ENCODE measurements at regions not wholly inside any gene's neighbourhood (a gene's known extent, or its start where the extent isn't known, plus 50 kb on each side); places are given as distances from the start of the nearest gene placed in this dataset.

DNA sequence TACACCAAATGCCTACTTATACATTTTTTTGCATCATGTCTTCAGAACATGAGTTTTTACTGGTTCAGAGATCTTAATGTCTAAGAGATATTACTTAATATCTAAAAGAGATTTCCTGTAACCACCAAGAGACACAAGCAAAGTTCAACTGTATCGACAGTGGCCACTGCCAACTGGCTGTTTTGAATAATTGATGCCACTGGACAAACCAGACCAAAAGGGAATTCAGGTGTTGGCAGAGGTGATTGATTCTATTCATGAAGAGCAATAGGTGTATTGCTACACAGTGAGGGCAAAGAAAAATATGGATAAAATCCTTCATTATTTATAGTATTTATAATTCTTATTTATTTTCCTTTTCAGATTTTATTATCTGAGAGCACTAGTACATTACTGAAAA is 58.5 kb upstream of the ANKRD17 start:
- Histone ChIP-seq H2BK12ac (ENCODE audit: low read depth, low read length) (no peak overlapping the region), H4K91ac (replicated peaks; ENCODE audit: insufficient read length, low read length) (no peak overlapping the region), H3K4me2 (ENCODE audit: insufficient read depth in 1 of 2, low read depth in 2 of 2, low read length in 2 of 2) (no peak overlapping the region), H2BK120ac (replicated peaks; ENCODE audit: low read depth, low read length) (no peak overlapping the region), H2BK20ac (ENCODE audit: low read length) (no peak overlapping the region), H3K23me2 (ENCODE audit: low read depth, low read length) (no peaks in the 10 kb centered on the region), H4K20me1 (replicated peaks in 1 of 2; ENCODE audit: control insufficient read depth in 1 of 2, insufficient read depth in 2 of 2, low read length in 2 of 2) (no peaks in the 10 kb centered on the region), H3K4me3 (ENCODE audit: extremely low read depth in 1 of 4, insufficient read depth in 2 of 4, low read depth in 3 of 4, low read length in 4 of 4) (no peak overlapping the region), H3K79me1 (ENCODE audit: low read depth, low read length) (no peaks in the 10 kb centered on the region), H2AK5ac (ENCODE audit: low read depth, low read length) (no peak overlapping the region), H3K56ac (replicated peaks; ENCODE audit: insufficient read length, low read depth, low read length) (no peak overlapping the region), H3K4me1 (replicated peaks in 1 of 4; ENCODE audit: control insufficient read depth in 3 of 4, insufficient read depth in 4 of 4, low read length in 3 of 4) (no peaks in the 10 kb centered on the region), H3K36me3 (ENCODE audit: control insufficient read depth in 2 of 4, insufficient read depth in 4 of 4, low read length in 3 of 4) (peaks cover 0 to 3% (median 0%) of the 10 kb centered on the region in 4 experiments; a peak in 2 of 8 replicates), H2BK15ac (ENCODE audit: low read length) (no peak overlapping the region), H3K79me2 (ENCODE audit: control insufficient read depth in 1 of 2, insufficient read depth in 2 of 2, low read length in 2 of 2) (no peaks in the 10 kb centered on the region), H3K4ac (replicated peaks; ENCODE audit: insufficient read length, low read depth, low read length) (no peak overlapping the region), H3K14ac (ENCODE audit: insufficient read length) (no peak overlapping the region), H3K27ac (ENCODE audit: low read depth, low read length) (no peak overlapping the region), H3K9me3 (ENCODE audit: insufficient read depth in 2 of 2, low read depth in 1 of 2, low read length in 1 of 2) (peaks cover 7 to 15% of the 10 kb centered on the region in 2 experiments; a peak in 2 of 4 replicates), H3K27me3 (replicated peaks in 1 of 4; ENCODE audit: control insufficient read depth in 3 of 4, extremely low read depth in 1 of 4, insufficient read depth in 3 of 4, low read length in 3 of 4) (no peaks in the 10 kb centered on the region), H4K8ac (ENCODE audit: extremely low read depth, insufficient read depth, low read length) (no peak overlapping the region), H2BK5ac (ENCODE audit: low read depth, low read length) (no peak overlapping the region), H3K9ac (replicated peaks in 1 of 4; ENCODE audit: extremely low read depth in 1 of 4, low read depth in 3 of 4, low read length in 3 of 4) (no peak overlapping the region), H3K18ac (ENCODE audit: extremely low read depth, low read length) (no peak overlapping the region), H4K5ac (ENCODE audit: insufficient read length, low read depth, low read length) (no peak overlapping the region), H3K23ac (ENCODE audit: insufficient read length) (no peak overlapping the region), H2AFZ (ENCODE audit: low read length) (no peak overlapping the region)
- no peak for DNase-seq (ENCODE audit: low read depth in 1 of 2, low spot score in 2 of 2)
- CTCF ChIA-PET (ENCODE audit: partially characterized antibody), result interaction anchor here (1.7 kb wide), 1 partner anchor 252 kb away, joined by 3 read pairs; no protein-coding TSS in a partner anchor
- 100% methylated on average over 1 of the region's 1 CpG; no CpG with 5 or more reads in 1 of the 2 experiments for WGBS, 2 experiments (ENCODE audit: extremely low coverage in 1 of 2, insufficient coverage in 1 of 2, insufficient read length in 1 of 2, insufficient replicate concordance in 2 of 2, low coverage in 1 of 2, low lambda C conversion rate in 2 of 2, missing lambda C conversion rate in 1 of 2)
- no peak for FAIRE-seq
- POLR2A ChIA-PET (ENCODE audit: partially characterized antibody), result no interaction called here
- no peak for TF ChIP-seq CTBP2 (IDR thresholded peaks at IDR 0.05; ENCODE audit: borderline replicate concordance, insufficient read depth, insufficient read length, low read length)
- TF ChIP-seq GTF2F1 (IDR thresholded peaks at IDR 0.05; ENCODE audit: borderline replicate concordance, low read depth, low read length), result no peak
- TF ChIP-seq, protein P1, sequence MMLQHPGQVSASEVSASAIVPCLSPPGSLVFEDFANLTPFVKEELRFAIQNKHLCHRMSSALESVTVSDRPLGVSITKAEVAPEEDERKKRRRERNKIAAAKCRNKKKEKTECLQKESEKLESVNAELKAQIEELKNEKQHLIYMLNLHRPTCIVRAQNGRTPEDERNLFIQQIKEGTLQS (IDR thresholded peaks at IDR 0.05; ENCODE audit: insufficient read depth, low read depth, low read length), result no peak
- no peak for TF ChIP-seq CBX5 (IDR thresholded peaks at IDR 0.05; ENCODE audit: low read depth, low read length)
- TF ChIP-seq GABPA (IDR thresholded peaks at IDR 0.05; ENCODE audit: borderline replicate concordance, insufficient read depth, low read length), result no peak
- TF ChIP-seq SUZ12 (IDR thresholded peaks at IDR 0.05; ENCODE audit: low read length), result no peak
- TF ChIP-seq SAP30 (IDR thresholded peaks at IDR 0.05; ENCODE audit: insufficient read depth, insufficient replicate concordance, low read length), result no peak
- TF ChIP-seq SP4 (IDR thresholded peaks at IDR 0.05; ENCODE audit: low read length), result no peak
- TF ChIP-seq KDM1A (IDR thresholded peaks at IDR 0.05; ENCODE audit: borderline replicate concordance, low read length), result no peak
- TF ChIP-seq SP1 (IDR thresholded peaks at IDR 0.05; ENCODE audit: low read depth, low read length), result no peak
- TF ChIP-seq SIN3A (conservative IDR thresholded peaks at IDR 0.05 in 1 of 2, IDR thresholded peaks at IDR 0.05 in 1 of 2; ENCODE audit: low read depth in 1 of 2, low read length in 2 of 2), result no peak
- TF ChIP-seq, protein P2, sequence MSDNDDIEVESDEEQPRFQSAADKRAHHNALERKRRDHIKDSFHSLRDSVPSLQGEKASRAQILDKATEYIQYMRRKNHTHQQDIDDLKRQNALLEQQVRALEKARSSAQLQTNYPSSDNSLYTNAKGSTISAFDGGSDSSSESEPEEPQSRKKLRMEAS (IDR thresholded peaks at IDR 0.05), result no peak
- no peak for TF ChIP-seq CBX8 (IDR thresholded peaks at IDR 0.05; ENCODE audit: borderline replicate concordance, low read depth, low read length)
